HG02588 (cell line): ENCODE measurements at regions not wholly inside any gene's neighbourhood (a gene's known extent, or its start where the extent isn't known, plus 50 kb on each side); places are given as distances from the start of the nearest gene placed in this dataset.
"Not testable (repeated sequence)": the region's sequence is repeated elsewhere in the genome, so short reads cannot be mapped to it uniquely, and the experiment has no call there.

ENCODE experiments used
- ATAC-seq: cut with Tn5 transposase; IDR thresholded peaks from one replicate; pipeline ENCODE4 v1.9.1; 2021; ENCODE audit warnings: mild to moderate bottlenecking, moderate library complexity; ENCODE audit not compliant: unreplicated experiment

GRCh38 chr3:72028726-72029125, 243.8 kb upstream of the PROK2 start:
- not testable (repeated sequence) for ATAC-seq

DNA sequence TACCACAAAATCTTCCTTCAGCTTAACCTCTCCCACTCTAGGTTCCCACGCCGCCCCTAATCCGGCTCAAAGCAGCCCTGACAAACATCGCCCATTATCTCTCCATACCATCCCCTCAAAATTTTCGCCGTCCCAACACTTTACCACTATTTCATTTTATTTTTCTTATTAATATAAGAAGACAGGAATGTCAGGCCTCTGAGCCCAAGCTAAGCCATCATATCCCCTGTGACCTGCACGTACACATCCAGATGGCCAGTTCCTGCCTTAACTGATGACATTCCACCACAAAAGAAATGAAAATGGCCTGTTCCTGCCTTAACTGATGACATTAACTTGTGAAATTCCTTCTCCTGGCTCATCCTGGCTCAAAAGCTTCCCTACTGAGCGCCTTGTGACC, 243.4 kb upstream of the PROK2 start:
- not testable (repeated sequence) for ATAC-seq

GRCh38 chr3:72027728-72028127, 242.8 kb upstream of the PROK2 start:
- not testable (repeated sequence) for ATAC-seq

DNA sequence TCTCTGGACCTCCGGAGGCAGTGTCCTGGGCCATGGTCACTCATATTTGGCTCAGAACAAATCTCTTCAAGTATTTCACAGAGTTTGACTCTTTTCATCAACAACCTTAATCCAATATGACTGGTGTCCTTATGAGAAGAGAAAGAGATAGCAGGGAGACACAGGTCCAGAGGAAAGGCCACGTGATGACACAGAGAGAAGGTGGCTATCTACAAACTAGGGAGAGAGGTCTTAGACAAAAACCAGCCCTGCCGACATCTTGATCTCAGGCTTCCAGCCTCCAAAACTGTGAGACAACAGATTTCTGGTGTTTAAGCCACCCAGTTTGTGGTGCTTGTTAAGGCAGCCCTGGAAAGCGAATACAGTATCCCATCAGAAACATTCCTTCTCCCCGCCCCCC, 237.1 kb upstream of the PROK2 start:
- no peak for ATAC-seq

- ATAC-seq: no peak
Measured at GRCh38 chr3:72021531-72021930, 236.6 kb upstream of the PROK2 start.

GRCh38 chr3:72018343-72018984, 233.5 kb upstream of the PROK2 start:
- no peak for ATAC-seq

GRCh38 chr3:72017935-72018334, 233.0 kb upstream of the PROK2 start:
- no peak for ATAC-seq

- no peak for ATAC-seq
Measured at GRCh38 chr3:72017311-72017710, 232.4 kb upstream of the PROK2 start.

DNA sequence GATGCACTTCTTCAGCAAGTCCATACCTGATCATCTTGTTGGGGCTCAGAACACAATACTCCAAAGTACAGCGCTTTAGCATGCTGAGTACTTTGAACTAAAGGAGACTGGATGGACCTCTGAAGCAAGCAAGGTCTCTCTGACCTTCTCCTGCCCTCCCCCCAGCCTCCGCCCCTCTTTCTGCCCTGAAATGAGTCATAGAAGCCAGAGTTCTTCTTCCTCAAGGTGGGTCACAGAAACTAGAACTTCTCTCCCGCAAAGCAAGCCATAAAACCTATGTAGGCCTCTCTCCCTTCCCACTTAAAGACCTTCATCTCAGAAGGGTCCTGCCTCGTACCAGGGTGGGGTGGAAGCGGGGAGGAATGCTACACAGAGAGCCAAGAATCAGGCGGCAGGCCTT, 230.5 kb upstream of the PROK2 start:
- no peak for ATAC-seq

DNA sequence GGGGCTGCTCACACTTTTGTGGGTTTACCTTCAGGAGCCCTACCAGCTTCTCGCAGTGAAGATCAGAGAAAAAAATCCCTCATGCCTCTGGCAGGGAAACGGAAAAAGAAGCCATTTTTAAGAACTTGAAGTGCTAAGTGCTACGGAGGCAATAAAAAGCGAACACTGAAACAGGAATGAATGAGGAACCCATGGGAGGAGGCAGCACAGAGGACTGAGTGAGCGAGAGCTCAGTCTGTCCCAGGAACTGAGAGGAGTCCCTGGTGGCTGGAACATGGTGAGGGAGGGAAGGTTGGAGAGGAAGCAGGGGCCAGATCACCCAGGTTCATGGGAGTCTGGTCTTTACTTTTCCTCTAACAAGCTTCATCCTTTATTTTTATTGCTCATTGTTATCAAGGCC, 228.1 kb upstream of the PROK2 start:
- no peak for ATAC-seq

- no peak for ATAC-seq
Measured at GRCh38 chr3:72012363-72012762, 227.4 kb upstream of the PROK2 start.

GRCh38 chr3:72011485-72011884, 226.5 kb upstream of the PROK2 start:
- no peak for ATAC-seq

DNA sequence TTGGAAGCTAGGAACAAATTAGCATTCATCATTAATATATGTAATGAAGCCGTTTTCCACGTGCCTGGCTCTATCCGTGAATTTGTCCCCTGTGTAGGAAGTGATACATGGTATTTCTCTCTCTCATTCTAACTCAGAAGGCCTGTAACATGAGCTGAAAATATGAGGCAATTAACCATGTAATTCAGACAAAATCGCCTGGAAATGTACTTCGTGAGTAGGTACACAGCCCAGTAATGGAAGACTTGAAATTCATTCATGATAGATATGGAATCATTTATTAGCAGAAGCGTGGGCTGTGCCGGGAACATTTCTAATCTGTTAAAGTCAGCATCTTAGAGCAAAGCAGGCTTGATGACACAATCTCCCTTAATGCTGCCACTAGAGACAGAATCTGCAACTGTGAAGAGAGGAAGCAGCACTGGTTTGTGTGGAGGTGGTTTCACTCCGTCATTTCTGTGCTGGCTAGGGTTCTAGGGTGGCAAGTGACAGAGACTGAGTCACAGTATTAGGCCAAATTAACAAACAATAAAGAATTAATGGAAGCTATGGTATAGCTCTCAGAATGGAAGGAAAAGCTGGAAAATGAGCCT, 225.0 kb upstream of the PROK2 start:
- peak; percentile 80 for ATAC-seq

DNA sequence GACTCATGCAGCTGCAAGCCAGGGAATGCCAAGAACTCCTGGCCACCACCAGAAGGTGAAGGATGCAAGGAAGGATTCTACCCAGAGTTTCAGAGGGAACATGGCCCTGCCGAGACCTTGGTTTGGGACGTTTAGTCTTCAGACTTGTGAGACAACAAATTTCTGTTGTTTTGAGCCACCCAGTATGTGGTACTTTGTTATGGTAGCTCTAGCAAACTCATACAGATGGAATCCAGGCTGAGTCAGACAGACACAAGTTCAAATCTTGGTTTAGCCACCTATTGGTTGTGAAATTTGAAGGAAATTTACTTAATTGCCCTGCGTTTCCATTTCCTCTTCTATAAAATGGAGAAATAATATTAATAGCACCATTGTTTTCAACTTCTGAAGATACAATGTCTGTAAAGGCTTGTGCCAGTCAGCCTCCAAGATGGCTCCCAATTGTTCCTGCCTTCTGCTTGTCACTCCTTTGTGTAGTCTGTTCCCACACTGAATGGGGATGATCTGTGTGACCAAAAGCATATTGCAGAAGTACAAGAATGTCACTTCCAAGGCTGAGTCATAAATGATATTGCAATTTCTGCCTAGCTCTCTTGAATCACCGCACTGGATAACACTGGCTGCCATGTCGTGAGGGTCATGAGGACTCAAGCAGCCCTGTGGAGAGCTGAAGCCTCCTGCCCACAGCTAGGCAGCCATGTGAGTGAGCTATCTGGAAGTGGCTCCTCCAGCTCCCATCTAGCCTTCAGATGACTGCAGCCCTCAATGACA, 223.5 kb upstream of the PROK2 start:
- no peak for ATAC-seq

GRCh38 chr3:72006631-72007556, 221.9 kb upstream of the PROK2 start:
- ATAC-seq: no peak

GRCh38 chr3:72004749-72005292, 219.9 kb upstream of the PROK2 start:
- ATAC-seq: no peak

DNA sequence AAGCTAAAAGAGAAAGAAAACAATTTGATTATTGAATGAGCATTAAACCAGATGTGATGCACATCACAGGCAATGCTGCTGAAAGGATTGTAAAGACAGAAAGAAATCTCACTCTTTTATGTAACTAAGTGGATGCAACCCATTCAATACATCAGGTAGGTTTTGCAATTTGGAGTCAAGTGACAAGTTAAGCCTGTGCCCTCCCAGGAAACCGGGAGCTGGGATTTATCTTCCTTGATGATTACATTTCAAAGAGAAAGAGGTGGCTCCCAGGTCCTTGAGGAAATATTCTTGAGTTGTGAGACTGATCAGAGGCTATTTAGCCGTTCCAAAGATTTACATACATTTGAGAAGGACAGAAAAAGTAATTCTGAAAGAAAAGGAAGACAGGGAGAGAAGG, 219.0 kb upstream of the PROK2 start:
- ATAC-seq: no peak

- no peak for ATAC-seq
Measured at GRCh38 chr3:72001758-72002157, 216.8 kb upstream of the PROK2 start.

GRCh38 chr3:71998995-71999673, 214.2 kb upstream of the PROK2 start:
- no peak for ATAC-seq

DNA sequence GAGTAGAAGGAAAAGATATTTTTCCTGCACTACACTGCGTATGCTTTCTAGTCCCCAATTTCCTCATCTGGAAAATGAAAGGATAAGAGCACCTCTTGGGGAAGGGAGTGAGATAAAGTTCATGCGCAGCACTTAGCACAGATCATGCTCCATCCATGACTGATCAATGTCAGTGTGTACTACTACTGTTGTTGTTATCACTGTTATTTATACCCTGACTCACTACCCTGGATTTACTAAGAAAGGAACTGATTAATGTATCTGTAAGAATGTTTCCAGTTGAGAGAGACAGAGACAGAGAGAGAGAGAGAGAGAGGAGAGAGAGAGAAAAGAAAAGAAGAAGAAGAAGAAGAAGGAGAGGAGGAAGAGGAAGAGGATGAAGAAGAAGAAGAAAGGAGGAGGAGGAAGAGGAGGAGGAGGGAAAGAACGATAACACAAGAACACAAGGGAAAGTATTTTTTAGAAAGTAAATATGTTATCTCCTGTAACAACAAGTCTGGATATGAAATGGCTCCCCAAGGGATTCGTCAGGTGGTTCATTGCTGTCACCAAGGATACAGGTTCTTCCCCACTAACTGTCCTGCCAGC, 212.2 kb upstream of the PROK2 start:
- no peak for ATAC-seq
